Left ventricle myocardium inferior (tissue), 1 donor: ENCODE measurements at regions not wholly inside any gene's neighbourhood (a gene's known extent, or its start where the extent isn't known, plus 50 kb on each side); places are given as distances from the start of the nearest gene placed in this dataset.

Source experiments
- DNase-seq: peaks from one replicate; pipeline ENCODE4 v3.0.0-alpha.2; 2020
- H3K27ac ChIP-seq: fragments of 200-600 bp; replicated peaks from 2 replicates; pipeline ENCODE4 v1.8.0; 2021
- H3K27me3 ChIP-seq: fragments of 200-600 bp; 2 replicates; pipeline ENCODE4 v1.8.0; 2021; ENCODE audit warnings: low read depth
- H3K36me3 ChIP-seq: fragments of 200-600 bp; 2 replicates; pipeline ENCODE4 v1.8.0; 2021
- H3K4me1 ChIP-seq: fragments of 200-600 bp; 2 replicates; pipeline ENCODE4 v1.8.0; 2021
- H3K4me3 ChIP-seq: fragments of 200-600 bp; 2 replicates; pipeline ENCODE4 v1.8.0; 2021; ENCODE audit warnings: mild to moderate bottlenecking, moderate library complexity
- H3K9me3 ChIP-seq: fragments of 200-600 bp; replicated peaks from 2 replicates; pipeline ENCODE4 v1.8.0; 2021
- CTCF ChIP-seq: fragments of 200-600 bp; IDR thresholded peaks from 2 replicates; pipeline ENCODE4 v1.8.0; 2021; ENCODE audit warnings: antibody characterized with exemption, mild to moderate bottlenecking, borderline replicate concordance
- intact Hi-C: fragments of 100-400 bp; cut with micrococcal nuclease; formaldehyde crosslinking; loops from one replicate; pipeline ENCODE4 v1.11.0; 2022
- donor health status: DM: no; HTN: yes; CAD: no; lungs with severe emphysema.

- Histone ChIP-seq H3K27ac (no peak overlapping the region), H3K36me3 (no peaks in the 10 kb centered on the region), H3K4me3 (no peak overlapping the region), H3K27me3 (no peaks in the 10 kb centered on the region), H3K9me3 (peaks cover 7% of the 10 kb centered on the region), H3K4me1 (peaks cover 10% of the 10 kb centered on the region)
- intact Hi-C loops = no loop called here
- no peak for DNase-seq
- no peak for TF ChIP-seq CTCF
Observed at GRCh38 chr2:172276961-172277360, 150.4 kb upstream of the ITGA6 start.

DNA sequence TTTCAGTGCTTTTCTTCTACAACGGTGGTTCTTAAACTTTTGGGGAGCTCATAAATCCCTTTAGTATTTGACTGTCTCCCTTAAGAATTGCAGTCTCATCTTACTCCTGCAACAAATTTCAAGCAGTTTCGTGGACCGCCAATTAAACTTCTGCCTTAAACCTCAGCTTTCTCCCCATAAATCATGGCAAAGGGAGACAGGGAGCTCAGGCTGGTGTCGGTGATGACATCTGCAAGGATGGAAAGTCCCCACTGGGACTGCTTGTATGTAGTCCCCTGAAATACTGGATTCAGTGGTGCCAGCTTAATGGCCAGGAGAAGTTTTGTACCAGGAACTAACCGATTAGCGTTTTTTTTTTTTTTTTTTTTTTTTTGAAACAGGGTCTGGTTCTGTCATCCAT is 148.7 kb upstream of the ITGA6 start:
- no peak overlapping the region for H3K27ac ChIP-seq
- intact Hi-C loops = no loop called here
- DNase-seq = no peak
- TF ChIP-seq CTCF = no peak
- no peak overlapping the region for H3K4me3 ChIP-seq
- H3K9me3 ChIP-seq = peaks cover 7% of the 10 kb centered on the region
- H3K27me3 ChIP-seq = no peaks in the 10 kb centered on the region
- no peaks in the 10 kb centered on the region for H3K36me3 ChIP-seq
- H3K4me1 ChIP-seq = peaks cover 16% of the 10 kb centered on the region

DNA sequence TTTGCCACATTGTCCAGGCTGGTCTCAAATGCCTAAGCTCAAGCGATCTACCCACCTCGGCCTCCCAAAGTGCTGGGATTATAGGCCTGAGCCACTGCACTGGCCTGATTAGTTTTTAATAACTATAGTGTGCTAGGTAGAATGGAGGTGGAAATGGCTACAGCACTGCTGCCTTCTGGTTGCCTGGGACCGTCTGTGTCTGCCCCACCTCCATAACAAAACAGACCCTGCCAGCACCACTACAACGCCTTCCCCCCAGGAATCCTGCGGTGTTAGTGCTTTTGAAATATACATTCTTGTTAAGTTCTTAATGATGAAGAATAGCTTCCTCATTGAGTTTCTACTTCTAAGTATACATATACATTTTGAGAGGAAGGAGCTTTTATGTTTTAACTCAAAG is 148.2 kb upstream of the ITGA6 start:
- TF ChIP-seq CTCF = no peak
- Histone ChIP-seq H3K4me3 (no peak overlapping the region), H3K27ac (no peak overlapping the region), H3K27me3 (no peaks in the 10 kb centered on the region), H3K9me3 (peaks cover 7% of the 10 kb centered on the region), H3K4me1 (peaks cover 18% of the 10 kb centered on the region), H3K36me3 (no peaks in the 10 kb centered on the region)
- intact Hi-C loops = no loop called here
- DNase-seq = no peak

GRCh38 chr2:172279813-172280212 is 147.6 kb upstream of the ITGA6 start:
- Histone ChIP-seq H3K27me3 (no peaks in the 10 kb centered on the region), H3K27ac (no peak overlapping the region), H3K4me1 (peaks cover 20% of the 10 kb centered on the region), H3K4me3 (no peak overlapping the region), H3K9me3 (peaks cover 7% of the 10 kb centered on the region), H3K36me3 (no peaks in the 10 kb centered on the region)
- intact Hi-C loops = no loop called here
- DNase-seq = no peak
- no peak for TF ChIP-seq CTCF

GRCh38 chr2:172280571-172281361 is 146.6 kb upstream of the ITGA6 start:
- intact Hi-C loops = no loop called here
- Histone ChIP-seq H3K9me3 (peaks cover 7% of the 10 kb centered on the region), H3K4me1 (peaks cover 24% of the 10 kb centered on the region), H3K27me3 (no peaks in the 10 kb centered on the region), H3K27ac (no peak overlapping the region), H3K4me3 (no peak overlapping the region), H3K36me3 (no peaks in the 10 kb centered on the region)
- no peak for TF ChIP-seq CTCF
- DNase-seq = peak; percentile 30
